Coronary artery (tissue), 2 donors: ENCODE measurements at regions not wholly inside any gene's neighbourhood (a gene's known extent, or its start where the extent isn't known, plus 50 kb on each side); places are given as distances from the start of the nearest gene placed in this dataset.
"Not testable (repeated sequence)": the region's sequence is repeated elsewhere in the genome, so short reads cannot be mapped to it uniquely, and the experiment has no call there.

Experiments
- DNase-seq: peaks from one replicate; pipeline ENCODE4 v3.0.0-alpha.2; 2017; ENCODE audit warnings: low spot score
- H3K27ac ChIP-seq, 2 donors: fragments of 200-600 bp; sonication (generic); one replicate each; pipeline ENCODE4 v1.5.1; 2016 to 2019
- H3K4me3 ChIP-seq: fragments of 200-600 bp; sonication (generic); 2 replicates; pipeline ENCODE4 v1.5.1; 2016; ENCODE audit warnings: mild to moderate bottlenecking, moderate library complexity
- TF ChIP-seq, protein P1 (sequence below): fragments of 200-600 bp; sonication (generic); IDR thresholded peaks from one replicate; pipeline ENCODE4 v1.5.1; 2019; ENCODE audit warnings: antibody characterized with exemption

DNA sequence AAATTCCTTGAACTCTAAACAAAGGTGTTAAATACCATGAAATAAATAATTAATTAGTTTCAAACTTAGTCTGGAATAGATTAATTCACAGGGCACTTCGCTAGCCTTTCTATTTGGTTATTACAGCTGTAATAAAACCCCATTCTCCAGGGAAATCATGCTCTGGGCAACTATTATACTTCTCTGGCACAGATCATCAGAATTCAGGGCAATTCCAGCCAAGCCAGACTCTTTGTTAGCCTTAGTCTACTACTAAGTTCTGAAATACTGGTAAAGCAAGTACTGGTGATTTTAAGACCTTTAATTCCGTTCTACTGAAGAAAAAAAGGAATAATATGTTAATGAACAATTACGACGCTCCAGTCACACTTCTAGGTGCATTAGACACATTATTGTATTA, 123.4 kb upstream of the PDE1A start:
- TF ChIP-seq, protein P1, sequence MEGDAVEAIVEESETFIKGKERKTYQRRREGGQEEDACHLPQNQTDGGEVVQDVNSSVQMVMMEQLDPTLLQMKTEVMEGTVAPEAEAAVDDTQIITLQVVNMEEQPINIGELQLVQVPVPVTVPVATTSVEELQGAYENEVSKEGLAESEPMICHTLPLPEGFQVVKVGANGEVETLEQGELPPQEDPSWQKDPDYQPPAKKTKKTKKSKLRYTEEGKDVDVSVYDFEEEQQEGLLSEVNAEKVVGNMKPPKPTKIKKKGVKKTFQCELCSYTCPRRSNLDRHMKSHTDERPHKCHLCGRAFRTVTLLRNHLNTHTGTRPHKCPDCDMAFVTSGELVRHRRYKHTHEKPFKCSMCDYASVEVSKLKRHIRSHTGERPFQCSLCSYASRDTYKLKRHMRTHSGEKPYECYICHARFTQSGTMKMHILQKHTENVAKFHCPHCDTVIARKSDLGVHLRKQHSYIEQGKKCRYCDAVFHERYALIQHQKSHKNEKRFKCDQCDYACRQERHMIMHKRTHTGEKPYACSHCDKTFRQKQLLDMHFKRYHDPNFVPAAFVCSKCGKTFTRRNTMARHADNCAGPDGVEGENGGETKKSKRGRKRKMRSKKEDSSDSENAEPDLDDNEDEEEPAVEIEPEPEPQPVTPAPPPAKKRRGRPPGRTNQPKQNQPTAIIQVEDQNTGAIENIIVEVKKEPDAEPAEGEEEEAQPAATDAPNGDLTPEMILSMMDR, result no peak
- DNase-seq, result no peak
- no peak overlapping the region for H3K4me3 ChIP-seq
- H3K27ac ChIP-seq, result no peak overlapping the region

DNA sequence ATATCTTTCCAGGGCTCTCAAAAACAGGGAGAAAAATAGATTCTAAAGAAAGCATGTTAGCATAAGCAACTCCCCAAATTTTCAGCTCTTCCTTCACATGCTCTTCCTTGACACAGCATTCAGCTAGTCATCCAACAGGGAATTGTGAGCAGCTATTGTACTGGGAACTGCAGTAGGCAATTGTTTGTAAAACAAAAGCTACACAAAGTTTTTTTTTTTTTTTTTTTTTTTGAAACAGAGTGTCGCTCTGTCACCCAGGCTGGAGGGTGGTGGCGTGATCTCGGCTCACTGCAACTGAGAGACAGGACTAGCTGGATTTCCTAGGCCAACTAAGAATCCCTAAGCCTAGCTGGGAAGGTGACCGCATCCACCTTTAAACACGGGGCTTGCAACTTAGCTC, 125.4 kb upstream of the PDE1A start:
- not testable (repeated sequence) for H3K4me3 ChIP-seq, H3K27ac ChIP-seq, DNase-seq

DNA sequence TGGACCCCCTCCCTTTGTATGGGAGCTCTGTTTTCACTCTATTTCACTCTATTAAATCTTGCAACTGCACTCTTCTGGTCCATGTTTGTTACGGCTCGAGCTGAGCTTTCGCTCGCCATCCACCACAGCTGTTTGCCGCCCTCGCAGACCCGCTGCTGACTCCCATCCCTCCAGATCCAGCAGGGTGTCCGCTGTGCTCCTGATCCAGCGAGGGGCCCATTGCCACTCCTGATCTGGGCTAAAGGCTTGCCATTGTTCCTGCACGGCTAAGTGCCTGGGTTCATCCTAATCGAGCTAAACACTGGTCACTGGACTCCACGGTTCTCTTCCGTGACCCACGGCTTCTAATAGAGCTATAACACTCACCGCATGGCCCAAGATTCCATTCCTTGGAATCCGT, 125.9 kb upstream of the PDE1A start:
- H3K27ac ChIP-seq, H3K4me3 ChIP-seq, DNase-seq: not testable (repeated sequence)

DNA sequence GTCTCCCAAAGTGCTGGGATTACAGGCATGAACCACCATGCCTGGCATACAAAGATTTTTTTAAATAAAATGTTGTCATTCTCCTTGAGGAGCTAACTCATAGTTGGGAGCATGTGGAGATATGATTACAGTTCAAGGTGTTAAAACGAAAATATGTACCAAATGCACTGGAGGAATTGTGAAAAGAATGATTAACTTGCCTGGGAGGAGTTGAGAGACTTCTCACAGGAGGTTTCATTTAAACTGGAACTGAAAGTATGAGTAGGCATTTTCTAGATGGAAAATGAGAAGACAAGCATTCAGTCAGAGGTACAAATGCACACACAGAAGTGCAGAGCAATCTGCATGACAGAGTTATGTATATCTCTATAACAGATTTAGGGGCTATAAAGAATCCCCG, 126.6 kb upstream of the PDE1A start:
- Histone ChIP-seq H3K27ac (no peak overlapping the region), H3K4me3 (no peak overlapping the region)
- DNase-seq, result no peak
- TF ChIP-seq, protein P1, result no peak

DNA sequence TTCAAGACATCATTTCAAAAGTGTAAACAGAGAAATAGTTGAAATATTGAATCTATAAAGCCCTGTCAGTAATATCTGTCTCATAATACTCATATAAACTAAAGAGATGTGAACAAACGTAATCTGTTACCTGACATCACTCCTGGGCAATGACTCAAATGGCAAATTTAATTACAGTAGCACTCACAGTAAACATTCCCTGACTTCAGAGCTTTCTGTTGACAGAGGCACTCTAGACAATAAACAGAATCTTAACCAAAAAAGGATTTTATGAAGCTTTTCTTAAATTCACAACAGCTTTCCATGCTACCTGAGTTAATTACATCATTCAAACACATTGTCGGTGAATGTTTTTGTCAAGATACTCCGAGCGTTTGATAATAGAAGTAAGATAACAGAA, 128.1 kb upstream of the PDE1A start:
- no peak overlapping the region for H3K27ac ChIP-seq
- no peak overlapping the region for H3K4me3 ChIP-seq
- no peak for DNase-seq
- TF ChIP-seq, protein P1, result no peak

DNA sequence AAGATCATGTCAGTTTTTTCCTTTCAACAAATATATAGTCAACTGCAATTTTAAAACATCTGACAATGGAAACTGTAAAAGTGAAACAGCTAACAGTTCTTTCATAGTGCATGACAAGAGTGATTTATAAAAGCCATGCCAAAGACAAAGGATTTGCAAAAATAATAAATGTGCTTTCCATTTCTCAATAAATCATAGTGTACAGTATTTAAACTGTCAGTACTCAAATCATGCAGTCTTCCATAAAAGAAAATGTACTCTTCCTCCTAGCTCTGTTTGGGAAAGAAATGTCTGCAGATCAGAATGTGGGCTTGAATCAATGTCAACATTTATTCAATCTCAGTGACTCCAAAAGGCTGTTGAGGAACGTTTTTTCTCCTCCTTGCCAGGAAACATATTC, 131.7 kb upstream of the PDE1A start:
- TF ChIP-seq, protein P1, result no peak
- Histone ChIP-seq H3K4me3 (no peak overlapping the region), H3K27ac (no peak overlapping the region)
- DNase-seq, result no peak

DNA sequence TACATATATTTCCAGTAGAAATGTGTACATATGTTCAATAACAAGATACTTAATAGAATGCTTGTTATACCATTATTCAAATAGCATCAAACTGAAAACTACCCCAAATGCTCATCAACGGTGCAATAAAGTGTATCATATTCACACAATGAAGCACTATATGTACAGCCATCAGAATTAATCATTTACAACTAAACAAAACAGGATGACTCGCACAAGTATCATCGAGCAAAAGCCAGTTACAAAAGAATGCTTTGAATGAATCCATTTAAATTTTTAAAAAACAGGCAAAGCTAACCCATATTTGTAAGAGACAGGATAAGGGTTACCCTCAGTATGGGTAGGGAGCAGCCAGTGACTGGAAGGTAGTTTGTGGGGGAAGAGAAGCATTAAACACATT, 132.8 kb upstream of the PDE1A start:
- TF ChIP-seq, protein P1, result no peak
- Histone ChIP-seq H3K4me3 (no peak overlapping the region), H3K27ac (no peak overlapping the region)
- DNase-seq, result no peak

DNA sequence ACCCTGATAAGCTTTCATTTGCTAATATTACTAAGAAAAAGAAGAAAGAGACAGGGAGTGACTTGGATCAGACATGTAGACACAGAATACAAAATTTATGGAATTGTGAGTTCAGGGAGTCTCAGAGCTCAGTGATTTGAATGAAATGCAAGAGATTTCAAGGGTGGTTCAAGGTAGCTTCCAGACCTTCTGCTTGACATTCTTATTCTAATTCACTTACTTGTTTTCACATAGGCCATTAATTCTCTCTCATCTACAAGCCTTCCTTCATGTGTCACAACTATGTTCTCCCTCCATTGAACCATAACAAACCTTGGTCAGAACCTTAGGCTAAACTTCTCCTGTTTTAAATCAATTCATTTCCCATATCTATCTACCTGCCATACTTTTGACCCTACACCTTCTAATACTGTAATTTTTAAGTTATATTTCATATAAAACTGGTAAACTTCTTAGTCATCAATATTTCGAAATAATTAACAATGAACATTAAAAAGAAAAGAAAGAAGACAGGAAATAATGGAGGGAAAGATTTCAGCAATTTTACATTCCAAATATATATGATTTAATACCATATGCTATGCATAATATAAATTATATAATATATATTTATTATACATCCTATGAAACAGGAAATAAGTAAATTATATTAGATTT, 139.2 kb upstream of the PDE1A start:
- no peak for DNase-seq
- H3K27ac ChIP-seq, result no peak overlapping the region
- H3K4me3 ChIP-seq, result no peak overlapping the region
- TF ChIP-seq, protein P1, result no peak
